CMK (cell line): ENCODE measurements at regions not wholly inside any gene's neighbourhood (a gene's known extent, or its start where the extent isn't known, plus 50 kb on each side); places are given as distances from the start of the nearest gene placed in this dataset.
"Not testable (repeated sequence)": the region's sequence is repeated elsewhere in the genome, so short reads cannot be mapped to it uniquely, and the experiment has no call there.

Source experiments
- DNase-seq: peaks from one replicate; pipeline ENCODE4 v3.0.0-alpha.2; 2010; ENCODE audit warnings: low read depth

GRCh38 chr5:68115584-68115983 is 100.0 kb upstream of the PIK3R1 start:
- DNase-seq = no peak

- DNase-seq = no peak
Measured at GRCh38 chr5:68114378-68115040, 101.0 kb upstream of the PIK3R1 start.

GRCh38 chr5:68112658-68113057 is 102.9 kb upstream of the PIK3R1 start:
- no peak for DNase-seq

- DNase-seq = no peak
Measured at GRCh38 chr5:68110894-68111293, 104.7 kb upstream of the PIK3R1 start.

GRCh38 chr5:68110264-68110663 is 105.3 kb upstream of the PIK3R1 start:
- no peak for DNase-seq

GRCh38 chr5:68104217-68104616 is 111.3 kb upstream of the PIK3R1 start:
- DNase-seq = not testable (repeated sequence)

GRCh38 chr5:68103297-68103696 is 112.3 kb upstream of the PIK3R1 start:
- DNase-seq = not testable (repeated sequence)

GRCh38 chr5:68099327-68099726 is 116.2 kb upstream of the PIK3R1 start:
- no peak for DNase-seq

- no peak for DNase-seq
Measured at GRCh38 chr5:68093455-68094159, 121.9 kb upstream of the PIK3R1 start.

- DNase-seq = no peak
Measured at GRCh38 chr5:68088302-68088701, 127.3 kb upstream of the PIK3R1 start.

- no peak for DNase-seq
Measured at GRCh38 chr5:68087866-68088265, 127.7 kb upstream of the PIK3R1 start.

GRCh38 chr5:68086857-68087256 is 128.7 kb upstream of the PIK3R1 start:
- DNase-seq = no peak

GRCh38 chr5:68086439-68086838 is 129.1 kb upstream of the PIK3R1 start:
- no peak for DNase-seq

GRCh38 chr5:68084396-68084795 is 131.2 kb upstream of the PIK3R1 start:
- no peak for DNase-seq

GRCh38 chr5:68080282-68081050 is 135.1 kb upstream of the PIK3R1 start:
- DNase-seq = no peak

GRCh38 chr5:68077349-68077894 is 138.1 kb upstream of the PIK3R1 start:
- no peak for DNase-seq

- DNase-seq = no peak
Measured at GRCh38 chr5:68074633-68075032, 140.9 kb upstream of the PIK3R1 start.

GRCh38 chr5:68074048-68074632 is 141.4 kb upstream of the PIK3R1 start:
- DNase-seq = no peak

- no peak for DNase-seq
Measured at GRCh38 chr5:68071736-68072135, 143.8 kb upstream of the PIK3R1 start.

GRCh38 chr5:68071282-68071632 is 144.3 kb upstream of the PIK3R1 start:
- DNase-seq = no peak

- no peak for DNase-seq
Measured at GRCh38 chr5:68070591-68071281, 144.8 kb upstream of the PIK3R1 start.
